ENCODE measurements at regions not wholly inside any gene's neighbourhood (a gene's known extent, or its start where the extent isn't known, plus 50 kb on each side); places are given as distances from the start of the nearest gene placed in this dataset.
"Not testable (repeated sequence)": the region's sequence is repeated elsewhere in the genome, so short reads cannot be mapped to it uniquely, and the experiment has no call there.

GRCh38 chr16:14384745-14385144, 245.3 kb downstream of the PARN start:
- no peak for DNase-seq

GRCh38 chr16:14383844-14384243, 246.2 kb downstream of the PARN start:
- not testable (repeated sequence) for DNase-seq

- DNase-seq = no peak
Observed at GRCh38 chr16:14378689-14379467, 251.2 kb downstream of the PARN start.

- DNase-seq = no peak
Observed at GRCh38 chr16:14378131-14378551, 251.9 kb downstream of the PARN start.

GRCh38 chr16:14377326-14377725, 252.7 kb downstream of the PARN start:
- DNase-seq = no peak

- no peak for DNase-seq
Observed at GRCh38 chr16:14375132-14375491, 254.9 kb downstream of the PARN start.

GRCh38 chr16:14374451-14375131, 255.5 kb downstream of the PARN start:
- no peak for DNase-seq

GRCh38 chr16:14373896-14374295, 256.2 kb downstream of the PARN start:
- DNase-seq = no peak

GRCh38 chr16:14373406-14373805, 256.7 kb downstream of the PARN start:
- no peak for DNase-seq

- no peak for DNase-seq
Observed at GRCh38 chr16:14372471-14372870, 257.6 kb downstream of the PARN start.

GRCh38 chr16:14371778-14372431, 258.2 kb downstream of the PARN start:
- no peak for DNase-seq

- no peak for DNase-seq
Observed at GRCh38 chr16:14370736-14371234, 259.3 kb downstream of the PARN start.

- no peak for DNase-seq
Observed at GRCh38 chr16:14369734-14370598, 260.1 kb downstream of the PARN start.

- DNase-seq = no peak
Observed at GRCh38 chr16:14368399-14368798, 261.7 kb downstream of the PARN start.

GRCh38 chr16:14366974-14367707, 262.9 kb downstream of the PARN start:
- DNase-seq = no peak

- no peak for DNase-seq
Observed at GRCh38 chr16:14366447-14366846, 263.6 kb downstream of the PARN start.

GRCh38 chr16:14365200-14365851, 264.7 kb downstream of the PARN start:
- no peak for DNase-seq

- DNase-seq = no peak
Observed at GRCh38 chr16:14364386-14365199, 265.5 kb downstream of the PARN start.

- DNase-seq = no peak
Observed at GRCh38 chr16:14364112-14364385, 266.0 kb downstream of the PARN start.

- DNase-seq = no peak
Observed at GRCh38 chr16:14362774-14363371, 267.2 kb downstream of the PARN start.
